ENCODE measurements at regions not wholly inside any gene's neighbourhood (a gene's known extent, or its start where the extent isn't known, plus 50 kb on each side); places are given as distances from the start of the nearest gene placed in this dataset.
A peak's percentile ranks its signal among the peaks of the same experiment; 100 is the strongest.

DNA sequence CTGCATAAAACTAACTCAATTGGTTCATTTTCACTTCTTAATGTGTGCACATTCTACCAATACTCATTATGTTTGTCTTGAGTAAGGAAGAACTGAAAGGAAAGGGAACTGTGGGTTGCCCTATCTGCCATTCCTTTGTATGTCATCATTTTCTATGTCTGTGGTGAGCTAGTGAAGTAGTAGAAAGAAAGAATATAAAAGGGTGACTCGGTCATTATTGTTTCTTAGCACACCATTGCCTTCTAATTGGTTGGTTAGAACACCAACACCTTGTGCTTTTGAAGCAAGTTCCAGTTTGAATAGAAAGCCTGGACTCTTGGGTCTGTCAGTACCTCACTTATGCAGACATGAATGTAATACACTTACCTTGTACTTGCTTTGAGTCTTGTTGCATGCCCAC is 64.3 kb upstream of the MDFIC start:
- ATAC-seq (no peak), DNase-seq (no peak)

DNA sequence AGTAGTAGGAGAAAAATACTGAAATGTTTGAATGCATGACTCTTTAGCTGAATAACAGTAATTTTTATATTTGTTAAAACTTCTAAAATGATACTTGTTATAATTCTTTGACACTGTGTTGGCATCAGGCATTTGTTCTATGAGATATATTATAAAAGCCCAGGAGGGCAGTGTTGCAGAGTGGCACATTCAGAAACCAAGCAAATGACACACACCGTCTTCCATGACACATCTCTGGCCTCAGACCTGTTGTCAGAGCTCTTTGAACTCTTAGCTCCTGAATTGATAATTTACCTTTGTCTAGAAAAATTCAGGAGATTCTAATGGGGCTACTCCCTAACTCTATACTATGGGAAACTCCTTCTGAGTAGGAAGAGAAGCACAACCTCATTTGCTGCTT is 62.4 kb upstream of the MDFIC start:
- no peak for DNase-seq
- no peak for ATAC-seq

GRCh38 chr7:114860206-114860605 is 61.7 kb upstream of the MDFIC start:
- ATAC-seq (no peak), DNase-seq (no peak)

GRCh38 chr7:114862406-114862805 is 59.5 kb upstream of the MDFIC start:
- ATAC-seq: no peak
- no peak for DNase-seq

- DNase-seq (no peak), ATAC-seq (no peak)
Measured at GRCh38 chr7:114864278-114864677, 57.6 kb upstream of the MDFIC start.

DNA sequence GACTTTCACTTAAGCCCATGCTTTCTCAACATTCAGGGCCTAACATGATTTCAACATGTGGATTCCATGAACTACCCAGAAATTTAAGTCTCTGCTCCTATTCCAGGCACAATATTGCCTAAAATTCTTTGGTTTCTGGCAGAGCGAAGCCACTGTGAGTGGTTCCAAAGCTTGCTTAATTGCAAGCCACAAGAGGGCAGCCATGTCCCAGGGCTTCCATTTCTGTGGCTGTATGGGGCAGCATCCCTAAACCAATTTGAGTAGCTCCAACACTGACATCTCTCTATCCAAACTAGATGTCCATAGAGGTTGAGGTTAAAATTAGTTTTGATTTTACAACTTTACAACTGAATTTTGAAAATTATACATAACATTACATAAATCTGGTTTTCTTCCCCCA is 56.3 kb upstream of the MDFIC start:
- peak; percentile 89 for ATAC-seq
- DNase-seq: peak; percentile 64

All from stimulated activated naive CD8-positive, alpha-beta T cell treated with anti-CD3 and anti-CD28 coated beads, Interleukin-15, Interleukin-2, amounts not matched to agents 100 U/mL and 50 U/mL, for 24 hours (primary cell).